ENCODE measurements at regions not wholly inside any gene's neighbourhood (a gene's known extent, or its start where the extent isn't known, plus 50 kb on each side); places are given as distances from the start of the nearest gene placed in this dataset.
"Not testable (repeated sequence)": the region's sequence is repeated elsewhere in the genome, so short reads cannot be mapped to it uniquely, and the experiment has no call there.

DNA sequence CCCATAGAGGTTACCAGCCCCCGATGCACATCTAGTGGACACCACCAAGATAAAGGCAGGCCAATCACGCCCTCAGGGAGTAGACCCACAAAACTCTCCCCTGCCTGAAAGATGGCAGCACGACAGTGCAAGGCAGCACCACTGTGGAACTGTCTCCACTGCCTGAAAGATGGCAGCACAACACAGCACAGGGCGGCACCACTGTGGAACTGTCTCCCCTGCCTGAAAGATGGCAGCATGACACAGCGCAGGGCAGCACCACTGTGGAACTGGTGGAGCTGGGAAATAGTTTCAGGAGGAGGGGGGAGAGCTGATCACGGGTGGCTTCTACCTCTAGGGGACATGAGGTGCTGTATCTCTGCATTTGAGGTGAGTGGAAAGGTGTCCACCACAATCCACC is 340.4 kb upstream of the FRG1 start:
- DNase-seq (ENCODE audit: low read depth in 2 of 2) = no peak

DNA sequence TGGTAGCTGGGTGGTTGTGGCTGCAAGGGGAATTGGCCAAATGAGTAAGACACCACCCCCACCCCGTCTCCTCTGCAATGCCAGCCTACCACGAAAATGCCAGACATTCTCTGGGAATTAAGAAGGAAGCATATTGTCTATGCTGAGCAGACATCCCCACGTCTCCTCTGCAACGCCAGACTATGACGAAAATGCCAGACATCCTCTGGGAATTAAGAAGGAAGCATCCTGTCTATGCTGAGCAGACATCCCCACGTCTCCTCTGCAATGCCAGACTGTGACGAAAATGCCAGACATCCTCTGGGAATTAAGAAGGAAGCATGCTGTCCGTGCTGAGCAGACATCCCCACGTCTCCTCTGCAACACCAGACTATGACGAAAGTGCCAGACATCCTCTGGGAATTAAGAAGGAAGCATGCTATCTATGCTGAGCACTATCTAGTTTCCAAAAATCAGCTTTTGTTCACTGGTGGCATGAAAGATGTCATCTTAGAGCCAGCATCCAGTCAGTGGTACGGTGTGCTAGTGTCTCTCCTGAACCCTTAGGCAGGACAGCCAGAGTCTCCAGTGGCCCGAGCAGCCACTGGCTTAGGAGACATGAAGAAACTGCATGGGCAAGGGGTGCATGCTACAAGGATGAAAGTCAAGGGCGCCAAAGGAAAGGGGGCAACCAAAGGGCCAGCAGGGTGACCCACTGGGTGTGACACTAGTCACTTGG is 339.8 kb upstream of the FRG1 start:
- DNase-seq (ENCODE audit: low read depth in 2 of 2) = no peak

DNA sequence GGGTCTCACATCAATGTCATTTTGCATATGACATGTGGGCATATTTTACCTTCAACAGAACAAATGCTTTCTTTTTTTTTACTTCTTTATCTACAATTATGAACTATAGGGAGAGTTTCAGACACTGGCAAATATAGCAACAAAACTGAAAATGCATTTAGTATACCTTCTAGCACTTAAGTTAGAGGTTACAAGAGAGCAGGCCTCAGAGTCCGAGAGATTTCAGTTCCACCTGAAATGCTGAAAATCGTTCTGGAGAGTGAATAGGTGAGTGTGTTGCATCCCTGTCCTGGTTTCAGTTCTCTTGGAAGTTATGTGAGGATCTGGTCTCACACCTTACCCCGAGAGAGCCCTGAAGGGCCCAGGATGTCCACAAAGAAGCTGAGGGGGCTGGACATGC is 337.8 kb upstream of the FRG1 start:
- DNase-seq (ENCODE audit: low read depth in 2 of 2) = not testable (repeated sequence)

DNA sequence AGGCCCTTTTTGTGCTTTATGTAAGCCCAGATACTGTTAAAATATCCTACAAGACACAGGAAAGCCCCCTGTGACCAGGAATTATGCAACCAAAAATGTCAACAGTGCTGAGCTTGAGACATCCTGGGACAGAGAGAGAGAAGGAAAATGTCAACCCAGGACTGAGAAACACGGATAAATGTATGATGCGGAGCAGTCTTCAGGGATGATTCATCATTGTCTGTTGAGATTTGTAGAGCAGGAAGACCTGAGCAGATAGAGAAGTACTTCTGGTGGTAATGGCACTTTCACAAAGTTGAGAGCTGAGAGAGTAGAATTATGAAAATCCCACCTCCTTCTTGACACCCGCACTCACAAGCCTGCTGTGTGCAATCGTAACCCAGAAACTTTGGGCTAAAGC is 330.1 kb upstream of the FRG1 start:
- not testable (repeated sequence) for DNase-seq (ENCODE audit: low read depth in 2 of 2)

DNA sequence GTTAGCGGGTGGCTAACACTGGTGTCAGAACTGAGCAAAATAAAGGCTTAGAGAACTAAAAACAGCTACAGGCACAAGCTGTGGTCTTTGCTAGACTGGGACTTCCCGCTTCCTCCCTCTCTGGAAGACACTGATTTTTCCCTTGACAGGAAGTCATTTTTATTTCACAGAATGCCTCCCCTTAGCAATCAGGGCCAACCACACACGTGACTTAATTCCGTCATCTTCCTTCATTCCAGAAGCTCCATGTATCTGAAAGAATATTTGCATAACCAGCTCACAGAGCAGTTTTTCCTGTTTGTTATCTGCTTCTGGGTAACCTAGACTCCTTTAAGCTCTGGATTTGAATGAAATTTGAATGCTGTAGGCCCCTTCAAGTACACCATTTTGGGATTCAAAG is 327.5 kb upstream of the FRG1 start:
- no peak for DNase-seq (ENCODE audit: low read depth in 2 of 2)

DNA sequence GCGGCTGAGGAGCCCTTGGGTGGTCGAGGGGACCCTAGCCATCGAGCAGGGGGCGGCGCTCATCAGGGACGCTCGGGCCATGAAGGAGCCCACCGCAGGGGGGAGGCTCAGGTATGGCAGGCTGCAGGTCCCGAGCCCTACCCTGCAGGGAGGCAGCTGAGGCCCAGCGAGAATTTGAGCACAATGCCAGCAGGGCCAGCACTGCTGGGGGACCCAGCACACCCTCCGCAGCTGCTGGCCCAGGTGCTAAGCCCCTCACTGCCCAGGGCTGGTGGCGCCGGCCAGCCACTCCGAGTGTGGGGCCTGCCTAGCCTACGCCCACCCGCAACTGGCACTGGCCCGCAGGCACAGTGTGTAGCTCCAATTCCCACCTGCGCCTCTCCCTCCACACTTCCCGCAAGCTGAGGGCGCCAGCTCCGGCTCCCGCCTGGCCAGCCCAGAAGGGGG is 325.4 kb upstream of the FRG1 start:
- no peak for DNase-seq (ENCODE audit: low read depth in 2 of 2)

DNA sequence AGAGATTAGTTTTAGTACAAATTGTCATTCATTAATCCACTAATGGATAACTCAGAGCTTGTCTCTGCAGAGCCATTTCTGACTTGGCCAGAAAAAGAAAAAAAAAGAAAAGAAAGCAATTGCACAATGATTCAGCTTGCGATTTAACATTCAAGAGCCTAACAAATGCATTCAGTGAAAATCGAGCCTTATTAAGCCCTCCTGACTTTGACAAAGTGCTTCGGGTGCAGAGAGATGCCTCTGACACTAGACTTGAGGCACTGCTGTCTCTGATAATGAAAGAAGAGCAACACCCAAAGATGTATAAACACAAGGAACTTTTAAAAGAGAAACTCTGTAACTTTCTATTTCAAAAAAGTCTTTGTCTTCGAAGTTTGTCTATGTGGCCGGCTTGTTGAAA is 322.9 kb upstream of the FRG1 start:
- not testable (repeated sequence) for DNase-seq (ENCODE audit: low read depth in 2 of 2)

DNA sequence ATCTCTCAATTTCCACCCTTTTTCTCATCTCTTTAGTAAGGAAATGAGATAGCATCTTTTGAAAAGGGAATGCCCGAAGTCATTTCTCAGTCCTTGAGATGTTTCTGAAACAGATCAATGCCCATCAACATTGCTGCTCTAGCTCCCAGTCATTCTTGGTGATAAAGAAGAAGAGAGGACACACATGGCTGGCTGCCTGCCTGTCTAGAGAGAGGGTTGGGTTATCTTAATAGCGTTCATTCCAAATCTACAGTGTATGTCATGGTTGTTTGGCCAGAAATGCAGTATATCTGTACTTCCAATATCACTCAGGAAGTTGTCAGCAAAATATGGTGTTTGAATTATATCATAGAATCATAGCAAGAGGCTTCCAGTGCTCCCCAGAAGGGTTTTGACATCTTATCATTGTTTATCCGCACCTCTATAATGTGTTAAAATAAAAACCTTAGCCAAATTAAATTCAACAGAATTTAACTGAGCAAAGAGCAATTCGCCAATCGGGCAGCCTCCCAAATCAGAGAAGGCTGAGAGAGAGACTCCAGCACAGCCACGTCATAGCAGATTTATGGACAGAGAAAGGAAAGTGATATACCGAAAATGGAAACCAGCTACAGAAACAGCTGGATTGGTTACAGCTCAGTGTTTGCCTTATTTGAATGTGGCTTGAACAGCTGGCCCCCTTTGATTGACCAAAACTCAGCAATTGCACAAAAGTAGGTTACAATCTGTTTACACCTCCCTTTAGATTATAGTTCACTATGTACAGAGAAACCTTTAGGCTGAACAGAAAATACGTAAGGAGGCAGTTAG is 321.0 kb upstream of the FRG1 start:
- DNase-seq (ENCODE audit: low read depth in 2 of 2) = not testable (repeated sequence)

DNA sequence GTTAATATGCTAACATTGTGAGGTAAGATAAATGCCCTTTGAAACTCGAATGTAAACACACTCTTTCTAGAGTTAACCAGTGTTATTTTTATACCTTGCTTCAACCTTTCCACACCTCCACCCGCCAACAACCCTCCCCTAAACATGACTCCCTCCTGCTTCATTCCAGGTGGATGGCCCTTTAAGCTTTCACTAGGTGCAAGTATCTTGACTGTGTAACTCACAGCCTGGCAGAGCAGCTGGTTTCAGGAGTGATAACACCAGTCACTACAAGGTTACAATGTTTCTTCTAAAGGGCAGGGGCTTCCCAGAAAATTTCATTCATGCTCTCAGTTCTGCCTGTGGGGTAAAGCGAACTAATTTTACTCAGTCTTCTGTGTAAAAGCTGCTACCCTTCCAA is 318.1 kb upstream of the FRG1 start:
- DNase-seq (ENCODE audit: low read depth in 2 of 2) = not testable (repeated sequence)

DNA sequence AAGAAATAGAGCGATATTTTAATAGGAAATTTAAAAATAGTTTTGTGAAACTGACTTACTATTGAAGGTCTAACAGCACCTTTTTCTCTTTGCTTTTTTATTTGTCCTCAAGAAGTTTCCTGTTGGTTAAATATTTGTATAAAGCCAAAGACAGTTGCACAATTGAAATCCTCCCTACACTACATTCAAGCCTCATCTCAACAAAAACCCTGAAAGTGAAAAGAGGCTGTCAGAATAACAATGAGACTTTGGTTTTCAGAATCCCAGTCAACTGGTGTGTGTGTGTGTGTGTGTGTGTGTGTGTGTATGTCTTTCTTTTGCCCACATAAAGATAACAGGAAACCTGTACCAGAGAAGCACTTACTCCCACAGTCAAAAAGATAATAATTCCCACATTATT is 313.6 kb upstream of the FRG1 start:
- DNase-seq (ENCODE audit: low read depth in 2 of 2) = not testable (repeated sequence)

DNA sequence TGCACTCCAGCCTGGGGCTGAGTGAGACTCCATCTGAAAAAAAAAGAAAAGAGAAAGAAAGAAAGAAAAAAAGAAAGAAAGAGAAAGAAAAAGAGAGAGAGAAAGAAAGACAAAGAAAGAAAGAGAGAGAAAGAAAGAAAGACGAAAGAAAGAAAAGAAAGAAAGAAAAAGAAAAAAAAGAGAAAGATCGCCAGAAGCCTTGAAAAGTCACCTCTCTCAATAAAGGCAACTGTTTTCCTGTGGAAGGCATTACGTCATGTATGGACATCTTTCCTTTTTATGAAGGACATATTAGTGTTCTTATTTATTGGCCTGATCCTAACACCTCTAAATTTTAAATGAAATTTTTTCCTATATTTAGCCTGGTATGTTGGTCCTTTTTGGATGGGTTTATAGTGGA is 310.9 kb upstream of the FRG1 start:
- DNase-seq (ENCODE audit: low read depth in 2 of 2) = not testable (repeated sequence)

DNA sequence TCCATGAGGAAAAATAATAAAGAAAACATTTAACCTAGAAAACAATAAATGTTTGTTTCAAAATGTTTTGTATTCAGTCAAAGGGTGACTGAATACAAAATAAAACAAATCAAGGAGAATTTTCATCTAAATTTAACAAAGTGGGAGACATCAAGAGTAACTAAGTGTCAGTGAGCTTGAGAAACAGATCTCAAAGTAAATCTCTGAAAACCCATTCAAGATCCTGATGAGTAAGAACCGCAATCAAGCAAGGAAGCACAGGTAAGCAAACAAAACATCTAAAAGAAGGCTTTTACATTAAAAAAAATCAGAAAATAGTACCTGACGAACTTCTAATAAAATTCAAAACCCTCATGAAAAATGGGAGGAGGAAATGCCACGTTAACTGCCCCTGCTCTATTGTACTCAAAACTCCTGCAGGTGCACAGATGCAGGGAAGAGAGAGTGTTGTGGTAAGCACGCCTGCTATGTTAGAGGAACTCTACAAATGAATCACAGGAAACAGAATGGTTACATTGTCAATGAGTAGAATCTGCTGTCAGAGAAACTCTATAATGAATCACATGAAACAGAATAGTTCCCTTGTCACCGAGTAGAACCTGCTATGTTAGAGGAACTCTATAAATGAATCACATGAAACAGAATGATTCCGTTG is 309.6 kb upstream of the FRG1 start:
- DNase-seq (ENCODE audit: low read depth in 2 of 2) = not testable (repeated sequence)

DNA sequence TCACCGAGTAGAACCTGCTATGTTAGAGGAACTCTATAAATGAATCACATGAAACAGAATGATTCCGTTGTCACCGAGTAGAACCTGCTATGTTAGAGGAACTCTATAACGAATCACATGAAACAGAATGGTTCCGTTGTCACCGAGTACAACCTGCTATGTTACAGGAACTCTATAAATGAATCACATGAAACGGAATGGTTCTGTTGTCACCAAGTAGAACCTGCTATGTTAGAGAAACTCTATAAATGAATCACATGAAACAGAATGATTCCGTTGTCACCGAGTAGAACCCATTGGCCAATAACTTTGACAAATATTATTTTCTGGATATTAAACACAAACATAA is 309.1 kb upstream of the FRG1 start:
- not testable (repeated sequence) for DNase-seq (ENCODE audit: low read depth in 2 of 2)

DNA sequence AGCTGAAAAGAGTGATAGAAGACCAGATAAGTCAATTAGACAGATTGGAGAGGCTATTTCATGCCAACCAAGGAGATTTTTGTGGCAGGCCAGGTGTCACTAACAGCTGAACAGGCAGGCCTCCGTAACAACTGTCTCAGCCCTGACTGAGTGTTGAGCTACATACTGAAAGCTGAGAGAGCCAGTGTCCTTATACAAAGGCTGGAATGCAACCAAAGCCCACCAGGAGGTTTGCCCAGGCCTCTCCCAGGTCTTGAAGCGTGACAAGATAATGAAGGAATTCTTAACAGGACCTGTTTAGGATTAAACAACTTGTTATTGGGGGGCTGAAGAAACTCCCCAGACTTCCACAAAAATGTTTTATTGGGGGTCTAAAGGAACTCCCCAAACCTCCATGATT is 290.2 kb upstream of the FRG1 start:
- not testable (repeated sequence) for DNase-seq (ENCODE audit: low read depth in 2 of 2)

DNA sequence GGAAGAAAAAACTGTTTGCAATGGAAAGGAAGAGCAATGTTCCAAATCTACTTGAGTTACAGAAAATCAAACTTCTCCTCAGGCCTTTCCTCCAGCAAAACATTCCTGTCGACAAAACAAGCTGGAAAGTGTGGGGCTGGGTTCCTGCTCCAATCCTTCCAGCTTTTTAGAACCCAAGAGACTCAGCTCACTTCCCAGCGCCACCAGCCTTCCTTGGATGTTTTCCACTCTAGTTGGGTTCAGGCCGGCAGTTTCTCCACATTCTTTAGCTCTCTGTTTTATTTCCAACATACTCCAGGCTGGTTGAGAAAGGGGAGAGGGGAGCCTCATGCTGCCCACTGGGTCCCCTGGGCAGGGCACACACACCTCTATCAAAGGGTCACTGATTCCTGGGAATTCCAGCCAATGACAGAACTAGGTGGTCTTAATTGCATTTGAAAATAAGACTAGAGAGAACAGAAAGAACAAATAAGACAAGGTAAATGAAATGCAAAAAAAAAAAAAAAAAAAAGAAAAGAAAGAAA is 287.5 kb upstream of the FRG1 start:
- not testable (repeated sequence) for DNase-seq (ENCODE audit: low read depth in 2 of 2)

DNA sequence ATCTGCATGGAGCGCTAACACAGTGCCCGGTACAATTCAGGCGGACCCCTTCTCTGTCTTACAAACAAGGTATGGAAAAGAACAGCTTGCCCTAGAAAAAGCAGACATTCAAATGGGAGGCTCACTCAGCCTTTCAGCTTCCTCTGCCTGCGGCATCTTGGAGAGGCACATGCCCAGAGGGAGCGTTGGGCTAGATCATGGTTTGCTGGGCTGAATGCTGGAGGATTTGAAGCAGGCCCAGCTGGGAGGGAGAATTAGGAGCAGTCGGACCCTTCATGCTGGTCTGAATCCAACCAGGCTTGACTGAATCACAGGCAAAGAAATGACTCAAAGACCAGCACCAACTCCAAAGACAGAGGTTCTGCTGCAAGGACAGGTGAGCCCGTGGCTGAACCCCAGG is 286.7 kb upstream of the FRG1 start:
- not testable (repeated sequence) for DNase-seq (ENCODE audit: low read depth in 2 of 2)

DNA sequence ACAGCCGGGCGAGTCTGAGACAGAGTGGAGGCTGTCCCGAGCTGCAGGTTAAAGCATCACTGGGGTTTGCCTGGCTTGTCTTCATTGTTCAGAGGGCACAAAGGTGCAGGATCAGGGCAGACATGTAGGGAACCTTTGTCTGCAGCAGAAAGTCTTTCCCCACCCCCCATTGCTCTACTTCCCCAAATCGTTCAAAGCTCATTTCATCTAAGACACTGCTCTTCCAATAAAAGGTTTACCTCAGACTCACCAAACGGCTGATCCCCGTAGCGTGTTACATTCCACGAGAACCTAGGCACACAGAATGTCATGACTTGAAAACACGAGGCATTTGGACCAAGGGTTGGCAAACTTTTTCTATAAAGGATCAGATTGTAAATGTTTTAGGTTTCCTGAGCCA is 286.3 kb upstream of the FRG1 start:
- DNase-seq (ENCODE audit: low read depth in 2 of 2) = not testable (repeated sequence)

DNA sequence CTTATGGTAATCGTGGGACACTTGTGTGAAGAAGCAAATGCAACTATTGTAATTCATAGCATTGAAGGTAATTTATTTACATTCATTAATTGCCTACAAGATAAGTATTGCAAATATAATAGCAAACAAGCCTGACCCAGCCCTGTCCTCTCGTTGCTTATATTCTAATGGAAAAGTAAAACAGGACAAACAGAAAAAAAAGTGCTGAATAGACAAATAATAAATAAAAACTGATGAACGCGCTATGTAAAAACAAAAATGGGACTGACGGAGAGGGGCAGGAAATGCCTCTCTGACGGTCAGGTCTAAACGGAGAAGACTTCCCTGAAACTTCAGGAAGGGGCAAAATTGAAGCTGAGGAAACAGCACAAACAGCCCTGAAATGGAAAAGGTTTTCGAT is 284.9 kb upstream of the FRG1 start:
- not testable (repeated sequence) for DNase-seq (ENCODE audit: low read depth in 2 of 2)

DNA sequence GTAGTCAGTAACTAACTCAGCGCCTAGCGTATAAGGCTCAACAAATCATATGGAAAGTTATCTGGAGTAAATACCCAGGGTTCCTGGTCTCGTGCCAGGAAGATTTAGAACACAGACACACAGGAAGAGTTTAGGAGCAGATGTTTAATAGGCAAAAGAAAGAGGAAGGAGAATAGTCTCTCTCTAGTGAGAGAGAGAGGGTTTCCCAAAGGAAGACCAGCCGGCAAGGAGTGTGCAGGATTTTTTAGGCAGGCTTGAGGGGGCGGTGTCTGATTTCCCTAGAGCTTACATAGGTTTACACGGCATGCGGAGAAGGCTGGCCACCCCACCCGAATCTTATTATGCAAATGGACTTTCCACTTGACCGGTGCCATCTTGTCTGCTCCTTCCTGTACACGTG is 284.0 kb upstream of the FRG1 start:
- DNase-seq (ENCODE audit: low read depth in 2 of 2) = no peak

DNA sequence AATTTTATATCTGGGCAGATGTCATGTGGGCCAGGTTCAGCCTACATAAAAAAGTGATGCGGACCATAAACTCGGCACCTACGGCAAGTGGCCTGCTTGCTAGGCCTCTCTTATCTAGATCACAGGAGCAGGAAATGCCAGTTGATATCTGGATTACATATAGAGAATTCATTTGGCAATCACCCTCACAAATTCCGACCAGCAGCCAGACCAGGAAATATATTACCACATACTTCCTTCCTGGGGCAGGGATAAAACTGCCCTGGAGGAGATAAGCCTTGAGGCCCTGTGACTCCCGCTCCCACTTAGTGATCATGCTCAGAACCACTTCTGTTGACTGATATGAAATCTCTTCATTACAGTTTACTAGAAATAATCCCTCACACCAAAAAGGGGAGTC is 282.4 kb upstream of the FRG1 start:
- not testable (repeated sequence) for DNase-seq (ENCODE audit: low read depth in 2 of 2)

DNA sequence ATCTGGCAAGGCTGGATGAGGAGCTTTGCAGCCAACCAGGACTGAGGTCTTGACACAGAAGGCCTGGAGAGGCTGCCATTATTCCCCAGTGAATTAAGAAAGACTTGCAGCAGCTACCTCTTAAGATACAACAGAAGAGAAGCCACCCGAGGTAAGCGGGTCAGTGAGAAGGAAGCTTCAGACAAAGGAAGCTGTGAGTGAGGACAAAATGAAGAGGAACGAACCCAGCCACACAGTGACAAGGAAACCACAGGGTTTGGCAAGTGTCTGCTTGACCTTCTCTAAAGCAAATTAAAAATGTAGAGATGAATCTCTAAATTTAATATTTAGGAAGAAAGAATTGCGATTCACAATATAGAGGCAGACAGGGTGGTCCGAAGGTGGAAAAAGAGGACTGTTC is 281.8 kb upstream of the FRG1 start:
- DNase-seq (ENCODE audit: low read depth in 2 of 2) = not testable (repeated sequence)

DNA sequence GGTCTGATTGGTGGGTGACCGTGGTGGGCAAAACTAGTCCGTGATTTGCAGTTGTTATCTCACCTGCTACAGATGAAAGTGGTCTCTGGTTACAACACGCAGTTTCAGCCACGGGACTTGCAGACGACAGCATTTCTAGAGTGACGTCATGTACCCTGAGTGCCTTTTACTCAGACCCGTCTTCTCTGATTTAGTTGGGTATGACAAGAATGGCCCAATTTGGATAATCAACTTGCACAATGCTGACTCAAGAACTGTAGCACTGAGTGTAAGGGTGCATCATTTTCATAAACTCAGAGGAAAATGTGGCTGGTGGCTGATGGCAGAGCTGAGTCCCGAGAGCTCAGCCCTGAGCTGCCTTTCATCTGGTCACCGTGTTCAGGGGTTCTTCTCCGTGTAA is 281.4 kb upstream of the FRG1 start:
- DNase-seq (ENCODE audit: low read depth in 2 of 2) = no peak

All from stimulated activated CD4-positive, alpha-beta T cell treated with anti-CD3 and anti-CD28 coated beads, Interleukin-1b, Interleukin-23, amount 100 ng/mL, for 4 hours (primary cell).